PC-3 (cell line): ENCODE measurements at regions not wholly inside any gene's neighbourhood (a gene's known extent, or its start where the extent isn't known, plus 50 kb on each side); places are given as distances from the start of the nearest gene placed in this dataset.
A peak's percentile ranks its signal among the peaks of the same experiment; 100 is the strongest.
"Not testable (repeated sequence)": the region's sequence is repeated elsewhere in the genome, so short reads cannot be mapped to it uniquely, and the experiment has no call there.

Source experiments
- ATAC-seq: fragments of 200-7000 bp; cut with Tn5 transposase; 2 replicates; pipeline ENCODE4 v1.9.1; 2020; ENCODE audit warnings: mild to moderate bottlenecking, moderate library complexity
- BruUV-seq: library from RNA; stranded (reverse); fragments of 400-500 nt; replicated peaks from 2 replicates; lab custom pipeline; 2021; lab: Mats Ljungman, UMichigan
- CTCF ChIA-PET: fragments of 300-600 bp; sonication (Branson Sonifier 250); formaldehyde crosslinking; loops from one replicate; lab custom pipeline; 2022; ENCODE audit warnings: antibody characterized with exemption; lab: Charles Lee
- POLR2A ChIA-PET: fragments of 300-600 bp; sonication (Branson Sonifier 250); formaldehyde crosslinking; loops from one replicate; lab custom pipeline; 2022; ENCODE audit warnings: antibody characterized with exemption; ENCODE audit not compliant: unreplicated experiment; lab: Charles Lee
- DNase-seq: peaks from one replicate; pipeline ENCODE4 v3.0.0-alpha.2; 2015
- H2AFZ ChIP-seq: fragments of 300-600 bp; sonication (generic); 2 replicates; pipeline ENCODE4 v1.6.0; 2016; ENCODE audit warnings: antibody characterized with exemption, low read length
- H3F3A ChIP-seq: fragments of 300-600 bp; sonication (generic); one replicate; pipeline ENCODE4 v1.6.0; 2017; ENCODE audit warnings: antibody characterized with exemption, low read length, control low read depth, mild to moderate bottlenecking; ENCODE audit not compliant: unreplicated experiment
- H3K27ac ChIP-seq: fragments of 300-600 bp; sonication (generic); 2 replicates; pipeline ENCODE4 v1.5.1; 2016; ENCODE audit warnings: mild to moderate bottlenecking, low read length
- H3K27me3 ChIP-seq: fragments of 300-600 bp; sonication (generic); 2 replicates; pipeline ENCODE4 v1.6.1; 2016; ENCODE audit warnings: low read length, mixed read lengths
- H3K36me3 ChIP-seq: fragments of 300-600 bp; sonication (generic); 2 replicates; pipeline ENCODE4 v1.6.1; 2016; ENCODE audit warnings: low read depth, mixed run types, low read length, mixed read lengths
- H3K4me1 ChIP-seq: fragments of 300-600 bp; sonication (generic); 2 replicates; pipeline ENCODE4 v1.5.1; 2016; ENCODE audit warnings: low read length; ENCODE audit not compliant: insufficient read depth
- H3K4me2 ChIP-seq: fragments of 300-600 bp; sonication (generic); 2 replicates; pipeline ENCODE4 v1.6.0; 2016; ENCODE audit warnings: low read length
- H3K4me3 ChIP-seq: fragments of 300-600 bp; sonication (generic); 2 replicates; pipeline ENCODE4 v1.5.1; 2016; ENCODE audit warnings: mild to moderate bottlenecking, low read length, mixed read lengths
- H3K79me2 ChIP-seq: fragments of 300-600 bp; sonication (generic); 2 replicates; pipeline ENCODE4 v1.6.1; 2017; ENCODE audit warnings: low read length, mixed read lengths
- H3K9ac ChIP-seq: fragments of 300-600 bp; sonication (generic); 2 replicates; pipeline ENCODE4 v1.6.0; 2016; ENCODE audit warnings: mild to moderate bottlenecking, low read length
- H3K9me2 ChIP-seq: fragments of 300-600 bp; sonication (generic); replicated peaks from 2 replicates; pipeline ENCODE4 v1.6.1; 2016; ENCODE audit warnings: mixed run types, low read length, mixed read lengths
- H3K9me3 ChIP-seq: fragments of 300-600 bp; sonication (generic); 2 replicates; pipeline ENCODE4 v1.6.1; 2016; ENCODE audit warnings: low read length, mixed read lengths
- H4K20me1 ChIP-seq: fragments of 300-600 bp; sonication (generic); 2 replicates; pipeline ENCODE4 v1.6.1; 2016; ENCODE audit warnings: low read length, mixed read lengths
- CTCF ChIP-seq: fragments of 300-600 bp; sonication (generic); conservative IDR thresholded peaks from 2 replicates; pipeline ENCODE4 v1.5.1; 2017; ENCODE audit warnings: antibody characterized with exemption, low read depth, mild to moderate bottlenecking, low read length
- EZH2 ChIP-seq: fragments of 300-600 bp; sonication (generic); IDR thresholded peaks from one replicate; pipeline ENCODE4 v1.6.1; 2017; ENCODE audit warnings: antibody characterized with exemption, mild to moderate bottlenecking, low read length; ENCODE audit not compliant: unreplicated experiment
- EZH2phosphoT487 ChIP-seq: fragments of 300-600 bp; sonication (generic); IDR thresholded peaks from 2 replicates; pipeline ENCODE4 v1.6.1; 2018; ENCODE audit warnings: mild to moderate bottlenecking, antibody characterized with exemption, low read length, borderline replicate concordance
- intact Hi-C: fragments of 100-400 bp; cut with micrococcal nuclease; formaldehyde crosslinking; loops from 2 replicates; pipeline ENCODE4 v1.9.0; 2023

- TF ChIP-seq CTCF = no peak
- TF ChIP-seq EZH2 = no peak
- no peak for TF ChIP-seq EZH2phosphoT487
- ChIA-PET POLR2A (no interaction called here), CTCF (no interaction called here)
- Histone ChIP-seq H3K9me3 (no peaks in the 10 kb centered on the region), H3F3A (no peaks in the 10 kb centered on the region), H3K27me3 (0 out of 2 replicates have a peak, but pooled peaks cover 14% of the 10 kb centered on the region), H3K79me2 (no peaks in the 10 kb centered on the region), H3K4me3 (no peak overlapping the region), H3K9ac (no peak overlapping the region), H4K20me1 (no peaks in the 10 kb centered on the region), H3K4me1 (no peaks in the 10 kb centered on the region), H3K4me2 (no peak overlapping the region), H3K36me3 (no peaks in the 10 kb centered on the region), H3K27ac (no peak overlapping the region), H3K9me2 (no peaks in the 10 kb centered on the region), H2AFZ (no peak overlapping the region)
- intact Hi-C loops = no loop called here
- no peak for DNase-seq
- BruUV-seq = no TSS peak
- no peak for ATAC-seq
Observed at GRCh38 chr4:77360451-77360850, 203.4 kb downstream of the CCNG2 start.

GRCh38 chr4:77366876-77367275 is 209.9 kb downstream of the CCNG2 start:
- H3K36me3 ChIP-seq, H3K27ac ChIP-seq, CTCF ChIA-PET, BruUV-seq, H4K20me1 ChIP-seq, H3K9me2 ChIP-seq, H3F3A ChIP-seq, H3K4me1 ChIP-seq, H3K79me2 ChIP-seq, H3K9ac ChIP-seq, H3K4me2 ChIP-seq, H3K9me3 ChIP-seq, H3K4me3 ChIP-seq, H2AFZ ChIP-seq, DNase-seq, POLR2A ChIA-PET: not testable (repeated sequence)
- peak; percentile 95 for ATAC-seq
- H3K27me3 ChIP-seq = peaks cover 34% of the 10 kb centered on the region
- TF ChIP-seq CTCF = 0 out of 2 replicates have a peak, but pooled peaks have one; percentile 31
- intact Hi-C loops = loop anchor here (5.0 kb wide), 1 partner anchor 65 kb away; no protein-coding TSS in a partner anchor

GRCh38 chr4:77367638-77368037 is 210.6 kb downstream of the CCNG2 start:
- no peaks in the 10 kb centered on the region for H3F3A ChIP-seq
- no peaks in the 10 kb centered on the region for H3K9me3 ChIP-seq
- no peaks in the 10 kb centered on the region for H3K79me2 ChIP-seq
- ATAC-seq (no peak), DNase-seq (no peak)
- intact Hi-C loops = loop anchor here (5.0 kb wide), 1 partner anchor 65 kb away; no protein-coding TSS in a partner anchor
- peaks cover 30% of the 10 kb centered on the region for H3K27me3 ChIP-seq
- no TSS peak for BruUV-seq
- H3K4me2 ChIP-seq = no peak overlapping the region
- no peak for TF ChIP-seq EZH2phosphoT487
- no peak for TF ChIP-seq EZH2
- TF ChIP-seq CTCF = no peak
- no peak overlapping the region for H2AFZ ChIP-seq
- no peak overlapping the region for H3K9ac ChIP-seq
- ChIA-PET CTCF (no interaction called here), POLR2A (no interaction called here)
- H3K4me1 ChIP-seq = no peaks in the 10 kb centered on the region
- H3K9me2 ChIP-seq = no peaks in the 10 kb centered on the region
- H3K27ac ChIP-seq = no peak overlapping the region
- H3K36me3 ChIP-seq = no peaks in the 10 kb centered on the region
- no peak overlapping the region for H3K4me3 ChIP-seq
- no peaks in the 10 kb centered on the region for H4K20me1 ChIP-seq
